HG03565 (cell line): ENCODE measurements at regions not wholly inside any gene's neighbourhood (a gene's known extent, or its start where the extent isn't known, plus 50 kb on each side); places are given as distances from the start of the nearest gene placed in this dataset.

Source experiments
- ATAC-seq: cut with Tn5 transposase; IDR thresholded peaks from one replicate; pipeline ENCODE4 v1.9.1; 2021; ENCODE audit warnings: mild to moderate bottlenecking, moderate library complexity; ENCODE audit not compliant: unreplicated experiment

GRCh38 chr2:56508662-56509061 is 324.9 kb downstream of the CCDC85A start:
- ATAC-seq, result no peak

- ATAC-seq, result no peak
These were observed 326.8 kb downstream of the CCDC85A start for GRCh38 chr2:56510610-56511009.

- ATAC-seq, result no peak
These were observed 331.6 kb downstream of the CCDC85A start for GRCh38 chr2:56515399-56515798.

DNA sequence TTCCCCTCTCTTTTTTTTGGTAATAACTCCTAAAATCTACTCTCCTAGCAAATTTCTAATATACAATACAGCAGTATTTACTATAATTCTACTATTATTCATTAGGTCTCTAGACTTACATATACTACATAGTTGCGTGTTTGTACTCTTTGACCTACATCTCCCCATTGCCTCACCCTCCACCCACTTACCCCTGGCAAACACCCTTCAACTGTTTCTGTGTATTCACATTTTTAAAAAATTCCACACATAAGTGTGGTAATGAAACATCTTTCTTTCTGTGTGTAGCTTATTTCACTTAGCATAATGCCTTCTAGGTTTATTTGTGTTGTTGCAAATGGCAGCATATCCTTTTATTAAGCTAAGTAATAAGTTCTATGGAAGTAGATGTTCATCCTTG is 336.0 kb downstream of the CCDC85A start:
- ATAC-seq, result no peak

DNA sequence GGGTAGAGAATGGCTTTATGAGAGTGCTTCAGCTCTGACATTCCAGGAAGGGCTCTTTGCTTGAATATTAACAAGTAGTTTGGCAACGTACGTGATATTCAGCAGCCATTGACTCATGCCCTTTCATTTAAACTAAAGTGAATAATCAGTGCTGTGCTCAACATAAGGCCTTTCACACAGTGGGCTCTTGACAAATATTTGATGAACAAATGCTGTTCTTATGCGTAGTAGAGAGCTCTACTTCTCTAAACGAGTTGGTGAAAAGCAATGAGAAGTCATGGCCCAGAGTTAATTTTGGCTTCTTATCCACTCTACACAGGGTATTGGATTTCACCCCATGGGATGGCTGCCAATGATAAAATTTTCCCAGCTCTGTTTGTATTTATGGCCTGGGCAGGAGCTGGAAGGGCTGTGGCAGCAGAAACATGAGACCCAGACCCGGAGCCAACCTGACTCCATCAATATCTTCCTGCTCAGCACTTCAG is 338.9 kb downstream of the CCDC85A start:
- no peak for ATAC-seq

GRCh38 chr2:56523816-56524215 is 340.0 kb downstream of the CCDC85A start:
- no peak for ATAC-seq

DNA sequence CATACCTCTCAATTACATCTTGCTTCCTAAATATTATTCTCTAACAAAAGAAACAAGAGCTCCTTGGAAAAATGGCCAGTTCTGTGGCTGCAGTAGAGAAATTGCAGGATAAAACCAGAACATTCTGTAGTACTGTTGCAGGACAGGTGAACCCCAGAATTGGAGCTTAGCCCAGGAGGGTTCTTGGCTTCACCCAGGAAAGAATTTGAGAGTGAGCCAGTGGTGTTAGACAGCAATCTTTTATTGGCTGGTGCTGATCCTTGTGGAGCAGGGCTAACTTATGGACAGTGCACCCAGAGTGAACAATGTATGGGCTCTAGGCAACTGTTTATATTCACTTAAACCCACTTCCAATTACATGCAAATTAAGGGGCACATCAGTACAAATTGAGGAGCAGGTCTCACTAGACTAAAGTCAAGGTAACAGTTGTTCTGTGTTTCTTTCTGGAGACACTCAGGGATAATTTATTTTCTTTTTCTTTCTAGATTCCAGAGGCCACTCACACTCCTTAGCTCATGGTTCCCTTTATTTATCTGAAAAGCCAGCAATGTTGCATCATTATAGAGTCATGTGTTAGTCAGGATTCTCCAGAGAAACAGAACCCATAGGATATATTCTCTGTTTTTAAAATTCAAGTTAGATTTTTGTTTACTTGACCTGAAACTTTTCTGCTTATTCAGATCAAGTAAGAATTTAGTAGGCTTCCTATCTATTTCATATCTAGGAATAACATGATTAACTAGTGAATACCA is 348.1 kb downstream of the CCDC85A start:
- ATAC-seq, result no peak

DNA sequence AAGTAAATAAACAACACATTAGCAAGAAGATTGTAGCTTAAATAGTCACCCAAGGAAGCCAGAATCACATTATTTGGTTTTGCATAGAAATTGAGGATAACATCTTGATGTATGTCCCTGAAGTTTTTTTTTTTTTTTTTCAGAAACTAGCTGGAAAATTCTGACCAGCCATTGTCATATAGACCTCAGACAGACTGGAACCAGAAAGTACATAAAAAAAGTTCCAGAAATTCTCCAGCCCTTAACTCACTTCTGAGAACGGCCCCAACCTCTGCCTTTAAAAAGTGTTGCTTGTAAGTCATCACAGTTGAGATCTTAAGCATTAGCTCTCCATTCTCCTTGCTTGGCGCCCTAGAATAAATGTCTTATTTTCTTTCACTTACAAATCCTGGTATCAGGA is 350.5 kb downstream of the CCDC85A start:
- ATAC-seq, result no peak

DNA sequence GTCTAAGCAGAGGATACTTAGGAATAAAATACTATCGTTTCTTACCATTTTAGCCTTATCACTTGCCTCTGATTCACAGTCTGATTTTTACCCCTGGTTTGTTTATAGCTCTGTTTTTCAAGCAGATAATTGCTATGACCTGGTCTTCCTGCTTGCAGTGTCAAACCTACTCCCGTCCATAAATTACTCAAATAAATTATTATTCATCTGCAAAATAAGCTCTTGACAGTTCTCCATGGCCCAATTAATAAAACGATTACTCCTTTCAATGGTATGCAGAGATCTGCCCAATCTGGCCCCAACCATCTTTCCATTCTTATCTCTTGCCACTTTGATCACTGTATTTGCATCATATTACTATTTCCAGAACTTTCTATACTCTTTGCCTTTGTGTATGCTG is 354.0 kb downstream of the CCDC85A start:
- no peak for ATAC-seq

- no peak for ATAC-seq
These were observed 355.8 kb downstream of the CCDC85A start for GRCh38 chr2:56539618-56540017.

DNA sequence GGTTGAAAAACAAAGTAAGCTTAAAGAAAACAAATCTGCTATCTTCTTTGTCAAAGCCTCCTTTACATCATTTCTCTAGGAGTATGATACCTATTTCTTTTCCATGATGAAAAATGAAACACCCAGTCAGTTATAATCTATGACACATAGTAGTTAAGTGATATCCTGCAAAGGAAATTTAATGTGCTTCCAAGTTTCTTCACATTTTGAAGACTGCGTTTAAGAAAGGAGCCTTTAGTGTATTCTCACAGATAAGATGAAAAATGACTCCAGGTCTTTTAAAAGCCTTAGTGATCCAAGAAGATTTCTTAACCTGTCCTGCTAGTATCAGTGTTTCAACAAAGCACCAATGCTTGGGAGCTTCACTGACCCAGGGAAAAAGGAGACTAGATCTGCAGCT is 356.7 kb downstream of the CCDC85A start:
- ATAC-seq, result no peak

GRCh38 chr2:56540916-56541315 is 357.1 kb downstream of the CCDC85A start:
- ATAC-seq, result no peak

DNA sequence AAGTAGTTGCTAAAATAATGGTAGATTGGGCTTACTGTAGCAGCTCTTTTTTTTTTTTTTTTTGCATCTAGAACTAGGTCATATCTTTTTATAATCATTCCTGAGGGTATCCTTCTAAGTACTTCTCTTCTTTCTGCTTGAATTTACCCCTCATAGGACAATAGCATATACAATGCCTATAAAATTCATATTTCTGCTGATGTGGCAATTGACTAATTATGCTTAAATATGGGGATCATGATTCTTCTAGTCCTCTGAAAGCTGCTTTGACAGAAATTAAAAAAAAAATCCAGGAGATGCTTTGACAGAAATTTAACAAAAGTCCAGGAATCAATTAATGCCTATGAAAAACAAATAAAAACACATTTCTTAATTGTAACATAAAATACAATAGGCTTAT is 358.4 kb downstream of the CCDC85A start:
- ATAC-seq, result no peak

DNA sequence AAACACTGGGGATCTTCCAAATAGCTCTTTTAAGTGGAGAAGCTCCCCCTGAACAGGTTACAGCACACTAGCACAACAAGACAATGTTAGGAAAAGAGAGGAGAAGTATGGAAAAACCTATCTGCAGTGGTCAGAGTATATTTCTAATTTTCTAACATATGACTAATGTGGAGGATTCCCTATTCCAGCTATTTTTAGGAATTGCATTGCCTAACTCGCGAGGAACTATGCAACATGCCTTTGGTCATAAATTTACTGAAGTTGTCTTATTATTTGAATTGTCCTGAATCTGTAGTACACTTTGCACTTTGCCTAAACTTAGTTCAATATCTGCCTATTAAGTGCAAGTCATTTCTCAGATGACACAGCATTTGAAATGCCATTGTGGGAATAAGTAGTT is 381.4 kb downstream of the CCDC85A start:
- no peak for ATAC-seq

GRCh38 chr2:56571074-56571473 is 387.3 kb downstream of the CCDC85A start:
- ATAC-seq, result no peak

DNA sequence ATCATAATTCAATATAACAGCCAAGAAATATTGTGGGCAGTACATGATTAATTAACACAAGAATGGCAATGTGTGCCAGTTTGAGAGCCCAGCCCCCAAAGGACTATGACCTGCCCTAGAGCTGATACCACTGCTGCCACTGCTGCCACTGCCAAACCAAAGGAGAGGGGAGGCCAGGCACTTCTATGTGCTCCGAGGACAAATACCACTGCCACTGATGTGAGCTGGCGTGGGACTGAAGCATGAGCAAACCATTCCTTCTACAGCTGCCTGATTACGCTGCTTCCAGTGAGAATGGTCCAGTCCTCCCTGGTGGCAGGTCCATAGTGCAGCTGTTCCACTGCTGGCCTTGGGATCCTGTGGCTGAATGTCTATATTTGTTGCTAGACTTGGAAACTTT is 392.2 kb downstream of the CCDC85A start:
- ATAC-seq, result no peak

GRCh38 chr2:56580242-56580641 is 396.5 kb downstream of the CCDC85A start:
- no peak for ATAC-seq

GRCh38 chr2:56582570-56582969 is 398.8 kb downstream of the CCDC85A start:
- no peak for ATAC-seq

- ATAC-seq, result no peak
These were observed 400.1 kb downstream of the CCDC85A start for GRCh38 chr2:56583796-56584315.

DNA sequence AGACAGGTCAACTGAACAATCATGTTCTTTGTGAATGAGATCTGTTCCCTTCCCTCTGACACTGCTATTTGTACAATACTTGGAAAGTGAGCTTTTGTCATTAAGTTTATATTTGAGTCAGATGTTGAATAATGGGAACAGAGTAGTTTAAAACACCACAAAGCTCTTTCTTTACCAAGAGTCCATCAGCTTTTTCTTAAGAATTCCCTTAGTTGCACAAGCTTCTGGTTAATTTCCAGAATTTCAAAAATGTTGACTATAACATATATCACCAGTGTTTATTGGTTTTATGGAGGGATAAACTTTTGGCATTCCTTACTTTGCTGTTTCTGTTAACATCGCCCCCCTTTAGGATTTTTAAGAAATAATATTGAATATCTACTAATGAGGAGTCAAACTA is 403.7 kb downstream of the CCDC85A start:
- no peak for ATAC-seq

DNA sequence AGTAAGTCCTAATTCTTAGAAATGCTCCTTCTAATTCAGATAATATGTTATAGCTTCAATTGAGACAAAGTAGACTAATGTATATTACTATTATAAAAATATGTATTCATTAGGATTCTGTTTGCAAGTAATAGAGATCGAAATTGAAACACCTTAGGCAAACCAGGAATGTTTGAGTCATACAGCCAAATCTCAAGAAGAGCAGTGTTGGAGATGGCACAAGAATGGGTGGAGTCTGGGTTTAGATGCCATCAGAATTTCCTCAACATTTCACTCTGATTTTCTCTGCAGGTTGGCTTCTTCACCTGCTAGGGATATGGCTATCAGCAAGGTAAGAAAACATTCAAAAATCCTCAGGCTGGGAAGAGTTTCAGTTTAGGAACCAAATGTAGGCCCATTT is 405.4 kb downstream of the CCDC85A start:
- ATAC-seq, result no peak

DNA sequence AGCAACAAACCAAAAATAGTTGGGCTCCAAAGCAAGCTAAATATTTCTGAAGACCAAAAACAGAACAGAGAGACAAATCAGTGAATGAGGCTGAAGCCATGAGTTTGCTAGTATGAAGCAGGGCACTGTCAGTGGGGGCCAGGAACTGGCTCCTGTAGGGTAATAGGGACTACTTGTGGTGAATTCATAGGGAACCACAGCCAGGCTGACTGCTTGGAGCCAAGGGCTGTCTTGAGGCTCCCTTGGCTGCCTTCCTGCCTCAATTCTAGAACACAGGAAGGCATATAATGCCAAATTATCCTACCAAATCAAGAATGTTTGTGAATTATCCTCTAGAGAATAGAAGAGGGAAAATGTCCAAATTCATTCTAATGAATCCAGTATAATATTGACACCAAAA is 406.0 kb downstream of the CCDC85A start:
- no peak for ATAC-seq

- no peak for ATAC-seq
These were observed 406.8 kb downstream of the CCDC85A start for GRCh38 chr2:56590611-56591010.
